Head of caudate nucleus (tissue), 42 donors: ENCODE measurements at regions not wholly inside any gene's neighbourhood (a gene's known extent, or its start where the extent isn't known, plus 50 kb on each side); places are given as distances from the start of the nearest gene placed in this dataset.

Source experiments
- DNase-seq, 42 donors: peaks; one replicate each; pipeline versions ENCODE4 v3.0.0 to v3.0.0-alpha.2; 2020 to 2021; ENCODE audit warnings: mixed read lengths in 7 of 42
- intact Hi-C: fragments of 100-400 bp; cut with DNase I; formaldehyde crosslinking; loops from one replicate; pipeline ENCODE4 v1.15.0; 2022

DNA sequence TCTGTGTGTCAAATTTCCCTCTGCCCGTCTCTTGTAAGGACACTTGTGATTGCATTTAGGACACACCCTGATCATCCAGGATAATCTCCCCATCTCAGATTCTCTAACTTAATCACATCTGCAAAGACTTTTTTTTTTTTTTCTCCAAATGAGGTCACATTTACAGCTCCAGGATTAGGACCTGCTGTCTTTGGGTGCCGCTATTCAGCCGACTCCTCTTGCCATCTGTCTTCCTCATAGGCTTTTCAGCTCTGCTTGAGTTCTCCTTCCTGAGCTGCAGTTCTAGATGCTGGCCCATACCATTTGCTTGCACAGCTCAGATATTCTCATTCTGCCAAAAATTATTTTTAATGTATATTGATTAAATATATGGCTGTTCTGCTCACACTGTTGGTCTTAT, 94.3 kb upstream of the TLE3 start:
- no peak for DNase-seq
- intact Hi-C loops, result no loop called here

- no peak for DNase-seq
- intact Hi-C loops, result no loop called here
Measured at GRCh38 chr15:70190965-70191364, 93.2 kb upstream of the TLE3 start.

DNA sequence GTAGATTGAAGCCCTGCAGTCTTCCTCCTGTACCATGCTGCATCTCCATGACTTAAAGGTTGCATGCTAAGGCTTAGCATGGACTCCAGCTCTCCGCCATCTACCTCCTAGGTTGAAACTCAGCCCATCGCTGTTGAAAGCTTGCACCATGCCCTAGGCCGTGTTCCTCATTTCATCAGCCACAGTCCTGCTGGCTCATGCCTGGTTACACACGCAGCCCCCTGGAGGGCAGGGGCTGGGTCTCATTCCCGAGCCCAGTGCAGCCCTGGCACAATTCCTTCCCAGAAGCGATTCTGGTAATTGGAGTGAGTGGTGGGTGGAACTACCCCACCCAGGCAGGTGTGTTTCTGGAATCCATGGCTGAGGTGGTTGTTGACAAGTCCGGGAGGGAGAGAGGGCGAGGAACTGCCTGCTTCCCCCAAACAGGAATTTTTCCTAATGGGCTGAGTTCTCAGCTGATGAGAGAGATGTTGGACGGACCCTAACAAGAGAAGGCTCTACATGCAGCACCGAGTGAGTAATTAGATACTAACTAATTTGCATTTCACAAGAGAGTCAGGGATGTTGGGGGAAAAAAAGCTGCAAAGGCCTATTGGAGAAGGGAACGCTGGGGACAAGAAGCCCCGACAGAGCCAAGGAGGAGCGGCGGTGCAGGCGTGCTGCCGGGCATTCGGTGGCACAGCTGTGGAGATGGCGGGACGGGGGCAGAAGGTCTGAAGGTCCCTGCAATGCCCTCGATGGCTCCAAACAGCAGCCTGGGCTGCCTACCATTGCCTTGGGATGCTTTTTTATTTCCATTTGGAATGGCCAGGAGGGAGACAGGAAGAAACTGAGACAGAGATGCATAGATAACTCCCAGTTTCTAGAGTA, 92.3 kb upstream of the TLE3 start:
- DNase-seq, result no peak
- intact Hi-C loops, result no loop called here

DNA sequence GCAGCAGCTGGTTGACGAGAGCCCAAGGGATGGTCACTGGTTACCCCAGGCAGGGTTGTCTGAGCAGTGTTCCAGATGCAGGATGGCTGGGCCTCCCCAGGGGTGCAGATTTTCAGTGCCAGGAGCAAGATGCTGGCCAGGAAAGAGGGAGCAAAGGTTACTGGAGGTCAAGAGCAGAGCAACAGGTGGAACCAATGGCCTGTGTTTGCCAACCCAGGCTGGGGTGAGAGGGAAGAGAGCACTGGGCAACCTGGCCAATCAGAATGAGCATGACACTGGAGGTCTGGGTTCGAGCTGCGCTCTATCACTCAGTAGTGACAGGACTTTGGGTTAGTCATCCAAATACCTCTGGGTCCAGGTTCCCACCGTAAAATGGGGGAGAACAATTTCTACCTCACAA, 90.6 kb upstream of the TLE3 start:
- intact Hi-C loops, result no loop called here
- DNase-seq, result no peak

- intact Hi-C loops, result no loop called here
- DNase-seq, result no peak
Measured at GRCh38 chr15:70187331-70187730, 89.6 kb upstream of the TLE3 start.

DNA sequence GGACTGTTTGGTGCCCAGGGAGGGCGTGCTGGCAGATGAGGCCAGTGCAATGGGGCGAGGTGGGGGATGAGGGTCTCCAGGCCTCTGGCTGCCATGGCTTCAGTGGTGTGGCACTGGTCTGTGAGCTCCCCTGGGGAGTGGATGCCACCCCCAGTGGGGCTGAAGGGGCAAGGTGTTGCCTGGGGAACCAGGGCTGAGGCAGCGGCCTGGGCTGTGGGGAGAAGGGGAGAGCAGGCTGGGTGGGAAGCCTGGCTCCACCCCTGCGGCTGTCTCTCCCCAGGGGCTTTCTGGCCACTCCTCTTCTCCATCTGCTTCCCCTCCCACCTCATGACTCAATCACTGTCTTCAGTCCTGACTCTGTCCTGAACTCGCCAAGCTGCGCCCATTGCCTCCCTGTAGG, 88.4 kb upstream of the TLE3 start:
- intact Hi-C loops, result no loop called here
- DNase-seq, result no peak

DNA sequence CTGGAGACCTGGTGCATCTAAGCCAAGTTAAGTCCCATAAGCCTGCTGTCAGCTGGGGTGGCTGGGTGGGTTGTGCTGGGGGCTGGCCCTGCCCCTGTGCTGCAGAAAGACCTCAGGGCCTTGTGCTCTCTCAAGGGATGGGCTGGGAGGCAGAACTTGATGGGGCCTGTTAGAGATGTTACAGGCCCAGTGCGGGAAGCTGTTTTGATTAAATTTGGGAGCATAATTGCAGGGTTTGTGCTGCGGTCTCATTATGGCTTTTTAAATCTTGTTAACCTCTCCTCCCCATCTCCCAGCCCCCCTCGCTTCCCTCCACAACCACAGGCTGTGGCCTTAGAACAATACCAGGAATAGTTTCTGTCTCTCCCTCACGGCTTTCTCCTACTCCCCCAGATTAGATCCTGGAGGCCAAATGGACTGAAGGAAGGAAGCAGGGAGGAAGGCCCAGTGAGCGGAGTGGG, 87.6 kb upstream of the TLE3 start:
- intact Hi-C loops, result no loop called here
- no peak for DNase-seq

GRCh38 chr15:70182858-70183695, 85.4 kb upstream of the TLE3 start:
- DNase-seq, result no peak
- intact Hi-C loops, result no loop called here

GRCh38 chr15:70181626-70182255, 84.0 kb upstream of the TLE3 start:
- intact Hi-C loops, result no loop called here
- no peak for DNase-seq

- intact Hi-C loops, result no loop called here
- peak in 1 of 42 donors; percentile 5 for DNase-seq
Measured at GRCh38 chr15:70180186-70180875, 82.6 kb upstream of the TLE3 start.

- no peak for DNase-seq
- intact Hi-C loops, result no loop called here
Measured at GRCh38 chr15:70179309-70179892, 81.7 kb upstream of the TLE3 start.

GRCh38 chr15:70178335-70179084, 80.8 kb upstream of the TLE3 start:
- DNase-seq, result no peak
- intact Hi-C loops, result no loop called here

GRCh38 chr15:70172566-70173225, 75.0 kb upstream of the TLE3 start:
- DNase-seq, result no peak
- intact Hi-C loops, result no loop called here

DNA sequence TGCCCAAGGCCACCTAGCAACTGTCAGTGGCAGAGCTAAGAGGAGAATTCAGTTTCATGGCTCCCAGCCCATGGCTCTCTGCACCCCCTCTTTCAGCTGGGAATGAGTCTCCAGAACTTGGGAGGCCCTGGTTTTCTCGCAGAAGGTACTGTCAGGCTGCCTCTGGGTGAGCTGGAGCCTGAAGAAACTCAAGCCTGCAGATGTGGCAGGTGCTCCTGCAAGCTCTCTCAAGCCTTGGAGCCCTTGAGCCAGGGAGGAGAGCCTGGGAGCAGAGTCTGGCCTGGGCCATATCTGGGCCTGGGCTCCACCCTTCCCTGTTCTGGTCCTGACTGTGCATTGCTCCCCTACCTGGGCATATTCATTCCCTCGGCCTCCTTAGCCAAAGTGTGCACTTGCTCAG, 74.4 kb upstream of the TLE3 start:
- DNase-seq, result no peak
- intact Hi-C loops, result no loop called here

GRCh38 chr15:70171256-70171886, 73.7 kb upstream of the TLE3 start:
- no peak for DNase-seq
- intact Hi-C loops, result no loop called here

GRCh38 chr15:70170096-70170699, 72.5 kb upstream of the TLE3 start:
- intact Hi-C loops, result no loop called here
- DNase-seq, result no peak

DNA sequence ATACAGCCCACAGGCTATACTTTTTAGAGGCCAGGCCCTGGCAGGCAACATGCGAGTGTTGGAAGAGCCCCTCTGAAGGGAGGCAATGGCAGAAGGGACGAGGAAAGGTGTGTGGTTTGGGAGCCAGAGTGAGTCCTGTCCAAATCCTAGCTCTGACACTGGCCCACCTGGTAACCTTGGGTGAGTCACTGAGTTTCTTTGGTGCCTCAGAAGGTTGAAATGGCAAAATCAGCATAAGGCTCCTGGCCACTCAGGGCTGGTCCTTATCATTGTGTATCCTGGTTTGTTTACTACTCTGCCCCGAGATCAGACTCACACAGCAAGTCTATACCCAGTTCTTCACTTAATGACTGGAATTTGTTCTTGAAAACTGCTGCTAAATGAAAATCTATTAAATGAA, 71.4 kb upstream of the TLE3 start:
- DNase-seq, result no peak
- intact Hi-C loops, result no loop called here
